Ovary (tissue), 3 donors: ENCODE measurements at regions not wholly inside any gene's neighbourhood (a gene's known extent, or its start where the extent isn't known, plus 50 kb on each side); places are given as distances from the start of the nearest gene placed in this dataset.

Experiments
- CTCF ChIP-seq, 3 donors: fragments of 450-650 bp in 2 of 3; fragments of 200-600 bp in 1 of 3; IDR thresholded peaks; one replicate each; pipeline versions ENCODE4 v1.5.1 to v1.8.0; 2016 to 2022; ENCODE audit warnings: antibody characterized with exemption in 3 of 3, mild to moderate bottlenecking in 1 of 3
- EP300 ChIP-seq: sonication (generic); formaldehyde crosslinking; IDR thresholded peaks from one replicate; pipeline ENCODE4 v1.6.1; 2017; ENCODE audit warnings: antibody characterized with exemption
- donor health status: DM: no; HTN: no; CAD: no.

- no peak for TF ChIP-seq CTCF (IDR thresholded peaks at IDR 0.05)
- TF ChIP-seq EP300 = no peak
Measured at GRCh38 chr9:131799177-131799823, 59.4 kb upstream of the RAPGEF1 start.
